GM12892 (cell line): ENCODE measurements at regions not wholly inside any gene's neighbourhood (a gene's known extent, or its start where the extent isn't known, plus 50 kb on each side); places are given as distances from the start of the nearest gene placed in this dataset.

Experiments
- POLR2A ChIP-seq: IDR thresholded peaks from 2 replicates; pipeline ENCODE4 v1.6.1; 2011; ENCODE audit warnings: low read depth, low read length, control low read depth
- POLR2AphosphoS5 ChIP-seq: IDR thresholded peaks from 2 replicates; pipeline ENCODE4 v1.6.1; 2011; ENCODE audit warnings: low read depth, low read length, control low read depth
- TAF1 ChIP-seq: IDR thresholded peaks from 2 replicates; pipeline ENCODE4 v1.6.1; 2011; ENCODE audit warnings: low read depth, mild to moderate bottlenecking, control low read depth, low read length, borderline replicate concordance

DNA sequence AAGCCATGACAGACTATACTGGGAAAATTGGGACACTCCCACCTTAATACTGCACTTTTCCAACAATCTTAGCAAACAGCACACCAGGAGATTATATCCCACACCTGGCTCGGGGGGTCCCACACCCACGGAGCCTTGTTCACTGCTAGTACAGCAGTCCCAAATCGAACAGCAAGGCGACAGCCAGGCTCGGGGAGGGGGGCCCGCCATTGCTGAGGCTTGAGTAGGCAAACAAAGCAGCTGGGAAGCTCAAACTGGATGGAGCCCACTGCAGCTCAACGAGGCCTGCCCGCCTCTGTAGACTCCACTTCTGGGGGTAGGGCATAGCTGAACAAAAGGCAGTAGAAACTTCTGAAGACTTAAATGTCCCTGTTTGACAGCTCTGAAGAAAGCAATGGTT, 118.3 kb downstream of the MAGEB5 start:
- TF ChIP-seq POLR2A: no peak
- TF ChIP-seq POLR2AphosphoS5: no peak
- no peak for TF ChIP-seq TAF1
